GM18907 (cell line): ENCODE measurements at regions not wholly inside any gene's neighbourhood (a gene's known extent, or its start where the extent isn't known, plus 50 kb on each side); places are given as distances from the start of the nearest gene placed in this dataset.

Experiments used
- ATAC-seq: cut with Tn5 transposase; IDR thresholded peaks from one replicate; pipeline ENCODE4 v1.9.1; 2021; ENCODE audit warnings: mild to moderate bottlenecking, moderate library complexity; ENCODE audit not compliant: unreplicated experiment

- no peak for ATAC-seq
These were observed 98.9 kb upstream of the KCNK1 start for GRCh38 chr1:233514946-233515391.

GRCh38 chr1:233516732-233517131, 97.2 kb upstream of the KCNK1 start:
- ATAC-seq, result no peak

GRCh38 chr1:233518344-233518743, 95.6 kb upstream of the KCNK1 start:
- ATAC-seq, result no peak

GRCh38 chr1:233520261-233521191, 93.4 kb upstream of the KCNK1 start:
- ATAC-seq, result no peak

GRCh38 chr1:233523047-233523446, 90.9 kb upstream of the KCNK1 start:
- ATAC-seq, result no peak

GRCh38 chr1:233527818-233528217, 86.1 kb upstream of the KCNK1 start:
- no peak for ATAC-seq

- ATAC-seq, result no peak
These were observed 83.1 kb upstream of the KCNK1 start for GRCh38 chr1:233530665-233531386.

GRCh38 chr1:233540816-233541215, 73.1 kb upstream of the KCNK1 start:
- ATAC-seq, result no peak

- no peak for ATAC-seq
These were observed 70.3 kb upstream of the KCNK1 start for GRCh38 chr1:233543338-233544255.

- no peak for ATAC-seq
These were observed 69.6 kb upstream of the KCNK1 start for GRCh38 chr1:233544304-233544703.

- no peak for ATAC-seq
These were observed 66.2 kb upstream of the KCNK1 start for GRCh38 chr1:233547726-233548125.

GRCh38 chr1:233549404-233549803, 64.5 kb upstream of the KCNK1 start:
- ATAC-seq, result no peak

- ATAC-seq, result no peak
These were observed 64.0 kb upstream of the KCNK1 start for GRCh38 chr1:233549917-233550316.

- ATAC-seq, result no peak
These were observed 59.9 kb upstream of the KCNK1 start for GRCh38 chr1:233554037-233554436.

- no peak for ATAC-seq
These were observed 52.0 kb upstream of the KCNK1 start for GRCh38 chr1:233561708-233562426.
